GM23338 (cell line): ENCODE measurements at regions not wholly inside any gene's neighbourhood (a gene's known extent, or its start where the extent isn't known, plus 50 kb on each side); places are given as distances from the start of the nearest gene placed in this dataset.

ENCODE experiments used
- CREB1 ChIP-seq: fragments of 250-450 bp; sonication (Bioruptor Pico); IDR thresholded peaks from 2 replicates; pipeline ENCODE4 v1.5.0; 2020; ENCODE audit warnings: low read depth, mild to moderate bottlenecking, moderate library complexity
- EZH2 ChIP-seq: fragments of 200-600 bp; sonication (generic); IDR thresholded peaks from one replicate; pipeline ENCODE4 v1.8.0; 2017; ENCODE audit warnings: antibody characterized with exemption, mild to moderate bottlenecking, low read depth; ENCODE audit not compliant: unreplicated experiment
- JUNB ChIP-seq: IDR thresholded peaks from one replicate; pipeline ENCODE4 v1.6.1; 2016; ENCODE audit warnings: antibody characterized with exemption; ENCODE audit not compliant: unreplicated experiment
- NANOG ChIP-seq: IDR thresholded peaks from 2 replicates; pipeline ENCODE4 v1.6.1; 2016; ENCODE audit warnings: antibody characterized with exemption, borderline replicate concordance
- POLR2AphosphoS5 ChIP-seq: IDR thresholded peaks from 2 replicates; pipeline ENCODE4 v1.6.1; 2016; ENCODE audit warnings: antibody characterized with exemption, low read depth
- STAT1 ChIP-seq: IDR thresholded peaks from one replicate; pipeline ENCODE4 v1.6.1; 2016; ENCODE audit warnings: antibody characterized with exemption; ENCODE audit not compliant: unreplicated experiment
- ZNF114 ChIP-seq: fragments of 250-450 bp; sonication (Bioruptor Pico); IDR thresholded peaks from 2 replicates; pipeline ENCODE4 v1.5.0; 2020; ENCODE audit warnings: mild to moderate bottlenecking, moderate library complexity
- ZNF331 ChIP-seq: fragments of 250-450 bp; sonication (Bioruptor Pico); IDR thresholded peaks from 2 replicates; pipeline ENCODE4 v1.5.0; 2020; ENCODE audit warnings: low read depth, mild to moderate bottlenecking, moderate library complexity
- TF ChIP-seq, protein P1 (sequence below): fragments of 250-450 bp; sonication (Bioruptor Pico); IDR thresholded peaks from 2 replicates; pipeline ENCODE4 v1.5.0; 2020; ENCODE audit warnings: mild to moderate bottlenecking, moderate library complexity
- TF ChIP-seq, protein P2 (sequence below): IDR thresholded peaks from one replicate; pipeline ENCODE4 v1.6.1; 2018; ENCODE audit warnings: antibody characterized with exemption; ENCODE audit not compliant: unreplicated experiment
- TF ChIP-seq, protein P3 (sequence below), 2 experiments: fragments of 200-600 bp in 1 of 2; sonication (generic) in 1 of 2; conservative IDR thresholded peaks; 2 replicates each; pipeline versions ENCODE4 v1.5.1 to v1.6.1; 2016 to 2017; ENCODE audit warnings: antibody characterized with exemption in 2 of 2, low read depth in 2 of 2, mild to moderate bottlenecking in 2 of 2, moderate library complexity in 1 of 2
- TF ChIP-seq, protein P4 (sequence below): IDR thresholded peaks from 2 replicates; pipeline ENCODE4 v1.6.1; 2016; ENCODE audit warnings: antibody characterized with exemption

DNA sequence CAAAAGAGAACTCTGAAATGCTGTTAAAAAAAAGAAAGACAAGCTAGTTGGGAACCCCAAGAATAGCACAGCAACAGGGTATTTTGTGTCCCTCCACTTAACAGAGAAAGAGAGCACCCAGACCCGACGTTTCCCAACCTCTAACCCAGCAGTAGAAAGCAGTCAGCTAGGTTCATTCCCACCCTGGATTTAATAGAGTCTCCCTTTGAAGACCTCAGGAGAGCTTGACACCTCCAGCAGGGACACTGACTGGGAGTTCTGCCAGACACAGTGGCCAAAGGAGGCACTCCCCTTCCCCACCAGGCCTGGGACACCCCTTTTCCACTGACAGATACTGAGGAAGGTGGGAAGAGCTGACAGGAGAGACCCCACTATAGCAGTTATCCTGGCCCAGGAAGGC is 337.5 kb upstream of the MSX2 start (continued):
- TF ChIP-seq, protein P1, sequence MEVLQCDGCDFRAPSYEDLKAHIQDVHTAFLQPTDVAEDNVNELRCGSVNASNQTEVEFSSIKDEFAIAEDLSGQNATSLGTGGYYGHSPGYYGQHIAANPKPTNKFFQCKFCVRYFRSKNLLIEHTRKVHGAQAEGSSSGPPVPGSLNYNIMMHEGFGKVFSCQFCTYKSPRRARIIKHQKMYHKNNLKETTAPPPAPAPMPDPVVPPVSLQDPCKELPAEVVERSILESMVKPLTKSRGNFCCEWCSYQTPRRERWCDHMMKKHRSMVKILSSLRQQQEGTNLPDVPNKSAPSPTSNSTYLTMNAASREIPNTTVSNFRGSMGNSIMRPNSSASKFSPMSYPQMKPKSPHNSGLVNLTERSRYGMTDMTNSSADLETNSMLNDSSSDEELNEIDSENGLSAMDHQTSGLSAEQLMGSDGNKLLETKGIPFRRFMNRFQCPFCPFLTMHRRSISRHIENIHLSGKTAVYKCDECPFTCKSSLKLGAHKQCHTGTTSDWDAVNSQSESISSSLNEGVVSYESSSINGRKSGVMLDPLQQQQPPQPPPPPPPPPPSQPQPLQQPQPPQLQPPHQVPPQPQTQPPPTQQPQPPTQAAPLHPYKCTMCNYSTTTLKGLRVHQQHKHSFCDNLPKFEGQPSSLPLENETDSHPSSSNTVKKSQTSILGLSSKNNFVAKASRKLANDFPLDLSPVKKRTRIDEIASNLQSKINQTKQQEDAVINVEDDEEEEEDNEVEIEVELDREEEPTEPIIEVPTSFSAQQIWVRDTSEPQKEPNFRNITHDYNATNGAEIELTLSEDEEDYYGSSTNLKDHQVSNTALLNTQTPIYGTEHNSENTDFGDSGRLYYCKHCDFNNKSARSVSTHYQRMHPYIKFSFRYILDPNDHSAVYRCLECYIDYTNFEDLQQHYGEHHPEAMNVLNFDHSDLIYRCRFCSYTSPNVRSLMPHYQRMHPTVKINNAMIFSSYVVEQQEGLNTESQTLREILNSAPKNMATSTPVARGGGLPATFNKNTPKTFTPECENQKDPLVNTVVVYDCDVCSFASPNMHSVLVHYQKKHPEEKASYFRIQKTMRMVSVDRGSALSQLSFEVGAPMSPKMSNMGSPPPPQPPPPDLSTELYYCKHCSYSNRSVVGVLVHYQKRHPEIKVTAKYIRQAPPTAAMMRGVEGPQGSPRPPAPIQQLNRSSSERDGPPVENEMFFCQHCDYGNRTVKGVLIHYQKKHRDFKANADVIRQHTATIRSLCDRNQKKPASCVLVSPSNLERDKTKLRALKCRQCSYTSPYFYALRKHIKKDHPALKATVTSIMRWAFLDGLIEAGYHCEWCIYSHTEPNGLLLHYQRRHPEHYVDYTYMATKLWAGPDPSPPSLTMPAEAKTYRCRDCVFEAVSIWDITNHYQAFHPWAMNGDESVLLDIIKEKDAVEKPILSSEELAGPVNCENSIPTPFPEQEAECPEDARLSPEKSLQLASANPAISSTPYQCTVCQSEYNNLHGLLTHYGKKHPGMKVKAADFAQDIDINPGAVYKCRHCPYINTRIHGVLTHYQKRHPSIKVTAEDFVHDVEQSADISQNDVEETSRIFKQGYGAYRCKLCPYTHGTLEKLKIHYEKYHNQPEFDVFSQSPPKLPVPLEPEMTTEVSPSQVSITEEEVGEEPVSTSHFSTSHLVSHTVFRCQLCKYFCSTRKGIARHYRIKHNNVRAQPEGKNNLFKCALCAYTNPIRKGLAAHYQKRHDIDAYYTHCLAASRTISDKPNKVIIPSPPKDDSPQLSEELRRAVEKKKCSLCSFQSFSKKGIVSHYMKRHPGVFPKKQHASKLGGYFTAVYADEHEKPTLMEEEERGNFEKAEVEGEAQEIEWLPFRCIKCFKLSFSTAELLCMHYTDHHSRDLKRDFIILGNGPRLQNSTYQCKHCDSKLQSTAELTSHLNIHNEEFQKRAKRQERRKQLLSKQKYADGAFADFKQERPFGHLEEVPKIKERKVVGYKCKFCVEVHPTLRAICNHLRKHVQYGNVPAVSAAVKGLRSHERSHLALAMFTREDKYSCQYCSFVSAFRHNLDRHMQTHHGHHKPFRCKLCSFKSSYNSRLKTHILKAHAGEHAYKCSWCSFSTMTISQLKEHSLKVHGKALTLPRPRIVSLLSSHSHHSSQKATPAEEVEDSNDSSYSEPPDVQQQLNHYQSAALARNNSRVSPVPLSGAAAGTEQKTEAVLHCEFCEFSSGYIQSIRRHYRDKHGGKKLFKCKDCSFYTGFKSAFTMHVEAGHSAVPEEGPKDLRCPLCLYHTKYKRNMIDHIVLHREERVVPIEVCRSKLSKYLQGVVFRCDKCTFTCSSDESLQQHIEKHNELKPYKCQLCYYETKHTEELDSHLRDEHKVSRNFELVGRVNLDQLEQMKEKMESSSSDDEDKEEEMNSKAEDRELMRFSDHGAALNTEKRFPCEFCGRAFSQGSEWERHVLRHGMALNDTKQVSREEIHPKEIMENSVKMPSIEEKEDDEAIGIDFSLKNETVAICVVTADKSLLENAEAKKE (CRISPR knock-in tag): no peak
- TF ChIP-seq EZH2: no peak
- TF ChIP-seq NANOG: no peak
- no peak for TF ChIP-seq ZNF114 (CRISPR knock-in tag)
- no peak for TF ChIP-seq STAT1
- no peak for TF ChIP-seq CREB1 (CRISPR knock-in tag)
- TF ChIP-seq, protein P2, sequence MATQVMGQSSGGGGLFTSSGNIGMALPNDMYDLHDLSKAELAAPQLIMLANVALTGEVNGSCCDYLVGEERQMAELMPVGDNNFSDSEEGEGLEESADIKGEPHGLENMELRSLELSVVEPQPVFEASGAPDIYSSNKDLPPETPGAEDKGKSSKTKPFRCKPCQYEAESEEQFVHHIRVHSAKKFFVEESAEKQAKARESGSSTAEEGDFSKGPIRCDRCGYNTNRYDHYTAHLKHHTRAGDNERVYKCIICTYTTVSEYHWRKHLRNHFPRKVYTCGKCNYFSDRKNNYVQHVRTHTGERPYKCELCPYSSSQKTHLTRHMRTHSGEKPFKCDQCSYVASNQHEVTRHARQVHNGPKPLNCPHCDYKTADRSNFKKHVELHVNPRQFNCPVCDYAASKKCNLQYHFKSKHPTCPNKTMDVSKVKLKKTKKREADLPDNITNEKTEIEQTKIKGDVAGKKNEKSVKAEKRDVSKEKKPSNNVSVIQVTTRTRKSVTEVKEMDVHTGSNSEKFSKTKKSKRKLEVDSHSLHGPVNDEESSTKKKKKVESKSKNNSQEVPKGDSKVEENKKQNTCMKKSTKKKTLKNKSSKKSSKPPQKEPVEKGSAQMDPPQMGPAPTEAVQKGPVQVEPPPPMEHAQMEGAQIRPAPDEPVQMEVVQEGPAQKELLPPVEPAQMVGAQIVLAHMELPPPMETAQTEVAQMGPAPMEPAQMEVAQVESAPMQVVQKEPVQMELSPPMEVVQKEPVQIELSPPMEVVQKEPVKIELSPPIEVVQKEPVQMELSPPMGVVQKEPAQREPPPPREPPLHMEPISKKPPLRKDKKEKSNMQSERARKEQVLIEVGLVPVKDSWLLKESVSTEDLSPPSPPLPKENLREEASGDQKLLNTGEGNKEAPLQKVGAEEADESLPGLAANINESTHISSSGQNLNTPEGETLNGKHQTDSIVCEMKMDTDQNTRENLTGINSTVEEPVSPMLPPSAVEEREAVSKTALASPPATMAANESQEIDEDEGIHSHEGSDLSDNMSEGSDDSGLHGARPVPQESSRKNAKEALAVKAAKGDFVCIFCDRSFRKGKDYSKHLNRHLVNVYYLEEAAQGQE: no peak
- TF ChIP-seq, protein P3, sequence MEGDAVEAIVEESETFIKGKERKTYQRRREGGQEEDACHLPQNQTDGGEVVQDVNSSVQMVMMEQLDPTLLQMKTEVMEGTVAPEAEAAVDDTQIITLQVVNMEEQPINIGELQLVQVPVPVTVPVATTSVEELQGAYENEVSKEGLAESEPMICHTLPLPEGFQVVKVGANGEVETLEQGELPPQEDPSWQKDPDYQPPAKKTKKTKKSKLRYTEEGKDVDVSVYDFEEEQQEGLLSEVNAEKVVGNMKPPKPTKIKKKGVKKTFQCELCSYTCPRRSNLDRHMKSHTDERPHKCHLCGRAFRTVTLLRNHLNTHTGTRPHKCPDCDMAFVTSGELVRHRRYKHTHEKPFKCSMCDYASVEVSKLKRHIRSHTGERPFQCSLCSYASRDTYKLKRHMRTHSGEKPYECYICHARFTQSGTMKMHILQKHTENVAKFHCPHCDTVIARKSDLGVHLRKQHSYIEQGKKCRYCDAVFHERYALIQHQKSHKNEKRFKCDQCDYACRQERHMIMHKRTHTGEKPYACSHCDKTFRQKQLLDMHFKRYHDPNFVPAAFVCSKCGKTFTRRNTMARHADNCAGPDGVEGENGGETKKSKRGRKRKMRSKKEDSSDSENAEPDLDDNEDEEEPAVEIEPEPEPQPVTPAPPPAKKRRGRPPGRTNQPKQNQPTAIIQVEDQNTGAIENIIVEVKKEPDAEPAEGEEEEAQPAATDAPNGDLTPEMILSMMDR (conservative IDR thresholded peaks at IDR 0.05; ENCODE audit: low read depth in 2 of 2): no peak
- no peak for TF ChIP-seq ZNF331 (CRISPR knock-in tag)
- no peak for TF ChIP-seq JUNB
- TF ChIP-seq POLR2AphosphoS5: no peak
- TF ChIP-seq, protein P4, sequence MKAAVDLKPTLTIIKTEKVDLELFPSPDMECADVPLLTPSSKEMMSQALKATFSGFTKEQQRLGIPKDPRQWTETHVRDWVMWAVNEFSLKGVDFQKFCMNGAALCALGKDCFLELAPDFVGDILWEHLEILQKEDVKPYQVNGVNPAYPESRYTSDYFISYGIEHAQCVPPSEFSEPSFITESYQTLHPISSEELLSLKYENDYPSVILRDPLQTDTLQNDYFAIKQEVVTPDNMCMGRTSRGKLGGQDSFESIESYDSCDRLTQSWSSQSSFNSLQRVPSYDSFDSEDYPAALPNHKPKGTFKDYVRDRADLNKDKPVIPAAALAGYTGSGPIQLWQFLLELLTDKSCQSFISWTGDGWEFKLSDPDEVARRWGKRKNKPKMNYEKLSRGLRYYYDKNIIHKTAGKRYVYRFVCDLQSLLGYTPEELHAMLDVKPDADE: no peak
